ENCODE measurements at regions not wholly inside any gene's neighbourhood (a gene's known extent, or its start where the extent isn't known, plus 50 kb on each side); places are given as distances from the start of the nearest gene placed in this dataset.
"Not testable (repeated sequence)": the region's sequence is repeated elsewhere in the genome, so short reads cannot be mapped to it uniquely, and the experiment has no call there.

GRCh38 chr5:14946815-14947620 lies 75.4 kb upstream of the ANKH start:
- peak; percentile 11 to 38 for DNase-seq
- no peak for TF ChIP-seq POLR2A (IDR thresholded peaks at IDR 0.05; ENCODE audit: low read length)
- TF ChIP-seq GATA1 (IDR thresholded peaks at IDR 0.05; ENCODE audit: low read depth, low read length): no peak

- TF ChIP-seq POLR2A (IDR thresholded peaks at IDR 0.05; ENCODE audit: low read length) (no peak), GATA1 (IDR thresholded peaks at IDR 0.05; ENCODE audit: low read depth, low read length) (no peak)
These were observed 73.9 kb upstream of the ANKH start for GRCh38 chr5:14945450-14945849.

GRCh38 chr5:14944996-14945395 lies 73.4 kb upstream of the ANKH start:
- TF ChIP-seq GATA1 (IDR thresholded peaks at IDR 0.05; ENCODE audit: low read depth, low read length): no peak
- TF ChIP-seq POLR2A (IDR thresholded peaks at IDR 0.05; ENCODE audit: low read length): no peak

More at GRCh38 chr5:14945450-14945849, 73.9 kb upstream of the ANKH start:
- no peak for DNase-seq

GRCh38 chr5:14944350-14944739 lies 72.8 kb upstream of the ANKH start:
- no peak for DNase-seq
- TF ChIP-seq GATA1 (IDR thresholded peaks at IDR 0.05; ENCODE audit: low read depth, low read length) (no peak), POLR2A (IDR thresholded peaks at IDR 0.05; ENCODE audit: low read length) (no peak)

More at GRCh38 chr5:14944996-14945395, 73.4 kb upstream of the ANKH start:
- no peak for DNase-seq

- TF ChIP-seq POLR2A (IDR thresholded peaks at IDR 0.05; ENCODE audit: low read length) (no peak), GATA1 (IDR thresholded peaks at IDR 0.05; ENCODE audit: low read depth, low read length) (no peak)
- no peak for DNase-seq
These were observed 70.6 kb upstream of the ANKH start for GRCh38 chr5:14942212-14942611.

GRCh38 chr5:14937254-14937653 lies 65.7 kb upstream of the ANKH start:
- no peak for TF ChIP-seq POLR2A (IDR thresholded peaks at IDR 0.05; ENCODE audit: low read length)
- TF ChIP-seq GATA1 (IDR thresholded peaks at IDR 0.05; ENCODE audit: low read depth, low read length): no peak
- DNase-seq: no peak

- TF ChIP-seq GATA1 (IDR thresholded peaks at IDR 0.05; ENCODE audit: low read depth, low read length) (no peak), POLR2A (IDR thresholded peaks at IDR 0.05; ENCODE audit: low read length) (no peak)
- DNase-seq: no peak
These were observed 65.0 kb upstream of the ANKH start for GRCh38 chr5:14936588-14936987.

GRCh38 chr5:14935341-14935740 lies 63.8 kb upstream of the ANKH start:
- DNase-seq: no peak
- TF ChIP-seq GATA1 (IDR thresholded peaks at IDR 0.05; ENCODE audit: low read depth, low read length) (no peak), POLR2A (IDR thresholded peaks at IDR 0.05; ENCODE audit: low read length) (no peak)

GRCh38 chr5:14932902-14933469 lies 61.4 kb upstream of the ANKH start:
- DNase-seq: no peak
- TF ChIP-seq POLR2A (IDR thresholded peaks at IDR 0.05; ENCODE audit: low read length): no peak
- TF ChIP-seq GATA1 (IDR thresholded peaks at IDR 0.05; ENCODE audit: low read depth, low read length): no peak

GRCh38 chr5:14930486-14930885 lies 58.9 kb upstream of the ANKH start:
- TF ChIP-seq GATA1 (IDR thresholded peaks at IDR 0.05; ENCODE audit: low read depth, low read length) (no peak), POLR2A (IDR thresholded peaks at IDR 0.05; ENCODE audit: low read length) (no peak)
- no peak for DNase-seq

- TF ChIP-seq GATA1 (IDR thresholded peaks at IDR 0.05; ENCODE audit: low read depth, low read length): no peak
- no peak for TF ChIP-seq POLR2A (IDR thresholded peaks at IDR 0.05; ENCODE audit: low read length)
- no peak for DNase-seq
These were observed 57.9 kb upstream of the ANKH start for GRCh38 chr5:14929293-14930065.

GRCh38 chr5:14928661-14929060 lies 57.1 kb upstream of the ANKH start:
- TF ChIP-seq POLR2A (IDR thresholded peaks at IDR 0.05; ENCODE audit: low read length): no peak
- no peak for TF ChIP-seq GATA1 (IDR thresholded peaks at IDR 0.05; ENCODE audit: low read depth, low read length)

GRCh38 chr5:14925326-14925725 lies 53.7 kb upstream of the ANKH start:
- no peak for DNase-seq
- no peak for TF ChIP-seq GATA1 (IDR thresholded peaks at IDR 0.05; ENCODE audit: low read depth, low read length)
- TF ChIP-seq POLR2A (IDR thresholded peaks at IDR 0.05; ENCODE audit: low read length): no peak

More at GRCh38 chr5:14928661-14929060, 57.1 kb upstream of the ANKH start:
- no peak for DNase-seq

GRCh38 chr5:14922952-14923351 lies 51.4 kb upstream of the ANKH start:
- DNase-seq: not testable (repeated sequence)
